Muscle layer of colon (tissue), 2 donors: ENCODE measurements at regions not wholly inside any gene's neighbourhood (a gene's known extent, or its start where the extent isn't known, plus 50 kb on each side); places are given as distances from the start of the nearest gene placed in this dataset.

Experiments used
- H3K27ac ChIP-seq: one replicate; pipeline ENCODE4 v1.7.0; 2013; ENCODE audit warnings: low read depth, mild to moderate bottlenecking, low read length, moderate library complexity
- H3K27me3 ChIP-seq, 2 donors: one replicate each; pipeline ENCODE4 v1.7.0; 2013; ENCODE audit warnings: low read length in 2 of 2, mild to moderate bottlenecking in 2 of 2; ENCODE audit not compliant: insufficient read depth in 2 of 2, control insufficient read depth in 1 of 2
- H3K36me3 ChIP-seq: one replicate; pipeline ENCODE4 v1.7.0; 2013; ENCODE audit warnings: mild to moderate bottlenecking, low read length; ENCODE audit not compliant: insufficient read depth
- H3K4me1 ChIP-seq: one replicate; pipeline ENCODE4 v1.7.0; 2013; ENCODE audit warnings: mild to moderate bottlenecking, low read length; ENCODE audit not compliant: insufficient read depth
- H3K4me3 ChIP-seq, 2 donors: one replicate each; pipeline ENCODE4 v1.7.0; 2013; ENCODE audit warnings: low read length in 2 of 2, low read depth in 1 of 2, mild to moderate bottlenecking in 1 of 2, moderate library complexity in 1 of 2
- H3K9ac ChIP-seq: one replicate; pipeline ENCODE4 v1.7.0; 2013; ENCODE audit warnings: low read length
- H3K9me3 ChIP-seq: one replicate; pipeline ENCODE4 v1.7.0; 2013; ENCODE audit warnings: mild to moderate bottlenecking, low read length
- donor health status: abdominal sarcoma.
- donor health status: Adenocarcinoma of cecum.

DNA sequence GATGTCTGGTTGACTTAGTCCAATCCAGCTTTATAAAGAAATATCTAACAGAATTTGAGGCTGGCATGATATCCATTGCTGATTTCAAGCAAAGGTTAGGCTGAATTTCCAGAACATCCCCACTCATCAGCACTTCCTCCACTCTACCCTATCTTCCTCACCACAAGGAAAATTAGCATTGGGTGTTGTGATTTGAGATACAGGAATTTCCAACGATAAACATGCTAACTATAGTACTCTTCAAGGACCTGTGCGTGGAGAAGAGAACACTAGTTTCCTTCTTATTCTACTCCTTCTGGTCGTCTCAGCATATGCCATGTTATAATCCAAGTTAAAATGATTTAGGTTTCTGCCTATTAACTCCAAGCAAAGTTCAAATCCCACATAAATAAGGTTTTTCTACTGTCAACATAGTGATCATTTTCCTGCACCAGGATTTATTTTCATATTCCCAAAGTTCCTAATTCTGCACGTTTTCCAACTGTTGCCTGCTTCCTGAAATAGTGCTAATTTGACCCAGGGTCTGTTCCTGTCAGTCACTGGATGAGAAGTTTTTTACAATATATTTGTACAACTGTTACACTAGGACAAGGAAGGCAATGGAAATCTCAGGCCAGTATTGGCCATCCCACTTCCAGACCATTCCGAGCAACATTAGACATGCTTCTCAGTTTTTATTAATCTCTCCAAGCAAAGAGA lies 177.6 kb upstream of the EDNRA start:
- H3K9me3 ChIP-seq, result no peaks in the 10 kb centered on the region
- H3K36me3 ChIP-seq, result no peaks in the 10 kb centered on the region
- H3K4me1 ChIP-seq, result no peaks in the 10 kb centered on the region
- H3K27ac ChIP-seq, result no peak overlapping the region
- H3K4me3 ChIP-seq, result no peak overlapping the region
- H3K9ac ChIP-seq, result no peak overlapping the region
- H3K27me3 ChIP-seq, result no peaks in the 10 kb centered on the region

DNA sequence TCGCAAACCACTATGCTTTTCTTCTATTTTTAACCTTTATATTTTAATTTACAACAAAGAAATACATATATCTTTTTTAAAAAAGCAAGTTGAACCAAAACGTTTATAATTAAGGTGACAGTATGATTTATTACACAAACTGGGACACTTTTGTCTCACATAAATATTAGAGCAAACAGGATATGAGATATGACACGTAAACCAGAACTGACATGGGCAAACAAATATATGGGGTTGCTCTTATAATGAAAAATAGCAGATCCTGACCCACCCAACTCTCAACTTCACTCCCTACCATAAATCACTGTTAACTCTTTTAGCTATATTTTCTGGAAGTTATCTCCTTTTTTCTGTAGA lies 177.0 kb upstream of the EDNRA start:
- no peak overlapping the region for H3K9ac ChIP-seq
- no peaks in the 10 kb centered on the region for H3K36me3 ChIP-seq
- H3K27ac ChIP-seq, result no peak overlapping the region
- no peak overlapping the region for H3K4me3 ChIP-seq
- no peaks in the 10 kb centered on the region for H3K27me3 ChIP-seq
- H3K4me1 ChIP-seq, result no peaks in the 10 kb centered on the region
- no peaks in the 10 kb centered on the region for H3K9me3 ChIP-seq

GRCh38 chr4:147307896-147308674 lies 172.8 kb upstream of the EDNRA start:
- Histone ChIP-seq H3K27ac (no peak overlapping the region), H3K9me3 (no peaks in the 10 kb centered on the region), H3K4me3 (no peak overlapping the region), H3K9ac (no peak overlapping the region), H3K4me1 (no peaks in the 10 kb centered on the region), H3K27me3 (no peaks in the 10 kb centered on the region), H3K36me3 (no peaks in the 10 kb centered on the region)

DNA sequence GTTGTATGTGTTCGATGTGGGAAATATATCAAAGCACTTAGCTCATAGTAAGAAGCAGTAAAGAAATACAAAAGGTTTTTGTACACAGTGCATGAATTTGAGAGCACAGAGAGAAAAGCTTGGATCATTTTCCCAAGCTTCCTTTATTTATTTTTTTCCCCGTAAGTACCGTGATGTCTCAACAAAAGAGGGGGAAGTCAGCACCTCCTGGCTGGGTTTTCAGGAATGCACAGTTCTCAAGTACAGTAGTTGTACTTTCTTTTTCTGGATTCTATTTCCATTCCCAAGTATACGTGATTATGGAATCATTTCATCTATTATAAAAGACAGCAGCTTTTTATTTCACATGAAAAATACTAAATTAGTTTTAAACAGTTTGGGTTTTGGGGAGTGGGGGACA lies 171.5 kb upstream of the EDNRA start:
- Histone ChIP-seq H3K9ac (no peak overlapping the region), H3K4me1 (no peaks in the 10 kb centered on the region), H3K4me3 (no peak overlapping the region), H3K27ac (no peak overlapping the region), H3K9me3 (no peaks in the 10 kb centered on the region), H3K27me3 (no peaks in the 10 kb centered on the region), H3K36me3 (no peaks in the 10 kb centered on the region)

DNA sequence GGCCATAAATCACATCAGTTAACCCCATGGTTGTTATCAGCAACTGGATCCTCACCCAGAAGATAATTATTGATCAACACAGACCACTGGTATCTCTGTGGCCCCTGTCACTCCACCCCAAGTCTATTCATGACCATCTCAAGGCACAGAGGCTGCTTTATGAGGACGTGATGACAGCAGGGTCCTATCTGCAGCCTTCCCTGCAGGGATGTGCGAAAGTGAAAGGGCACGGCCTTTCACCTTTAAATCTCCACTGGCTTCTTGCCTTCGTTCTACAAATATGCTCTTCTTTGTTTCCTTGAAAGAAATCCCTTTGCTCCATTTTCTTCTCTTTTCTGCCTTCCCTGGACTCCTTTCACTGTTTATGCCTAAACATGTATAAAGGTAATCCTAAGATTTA lies 170.6 kb upstream of the EDNRA start:
- H3K27me3 ChIP-seq, result no peaks in the 10 kb centered on the region
- no peaks in the 10 kb centered on the region for H3K36me3 ChIP-seq
- H3K4me3 ChIP-seq, result no peak overlapping the region
- no peak overlapping the region for H3K27ac ChIP-seq
- no peaks in the 10 kb centered on the region for H3K9me3 ChIP-seq
- no peak overlapping the region for H3K9ac ChIP-seq
- no peaks in the 10 kb centered on the region for H3K4me1 ChIP-seq

DNA sequence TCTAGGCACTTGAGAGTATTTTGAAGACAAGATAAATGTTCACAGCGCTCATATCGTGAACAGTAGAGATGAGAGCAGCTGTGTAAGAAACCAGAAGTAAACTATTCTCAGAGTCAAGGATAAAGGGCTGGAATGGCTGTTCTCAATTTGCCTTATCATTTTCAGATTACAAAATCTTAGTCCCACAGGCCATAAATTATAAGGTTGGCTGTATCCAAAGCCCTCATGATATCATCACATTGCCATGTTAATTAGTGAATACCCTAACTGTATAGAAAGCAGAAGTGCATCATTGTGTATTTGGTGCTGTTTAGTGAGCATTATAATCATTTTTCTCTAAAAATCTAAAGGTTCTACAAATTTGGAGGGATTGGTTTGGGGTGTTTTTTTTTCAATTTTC lies 168.9 kb upstream of the EDNRA start:
- Histone ChIP-seq H3K4me1 (no peaks in the 10 kb centered on the region), H3K27ac (no peak overlapping the region), H3K27me3 (no peaks in the 10 kb centered on the region), H3K36me3 (no peaks in the 10 kb centered on the region), H3K9me3 (no peaks in the 10 kb centered on the region), H3K4me3 (no peak overlapping the region), H3K9ac (no peak overlapping the region)

- Histone ChIP-seq H3K27me3 (no peaks in the 10 kb centered on the region), H3K4me3 (no peak overlapping the region), H3K9ac (no peak overlapping the region), H3K9me3 (no peaks in the 10 kb centered on the region), H3K27ac (no peak overlapping the region), H3K36me3 (no peaks in the 10 kb centered on the region), H3K4me1 (no peaks in the 10 kb centered on the region)
Measured at GRCh38 chr4:147312376-147313046, 168.4 kb upstream of the EDNRA start.

GRCh38 chr4:147313108-147313507 lies 167.8 kb upstream of the EDNRA start:
- no peaks in the 10 kb centered on the region for H3K36me3 ChIP-seq
- no peak overlapping the region for H3K4me3 ChIP-seq
- H3K27ac ChIP-seq, result no peak overlapping the region
- H3K4me1 ChIP-seq, result no peaks in the 10 kb centered on the region
- H3K9me3 ChIP-seq, result no peaks in the 10 kb centered on the region
- no peaks in the 10 kb centered on the region for H3K27me3 ChIP-seq
- no peak overlapping the region for H3K9ac ChIP-seq

- Histone ChIP-seq H3K4me3 (no peak overlapping the region), H3K9ac (no peak overlapping the region), H3K4me1 (no peaks in the 10 kb centered on the region), H3K36me3 (no peaks in the 10 kb centered on the region), H3K27me3 (no peaks in the 10 kb centered on the region), H3K9me3 (no peaks in the 10 kb centered on the region), H3K27ac (no peak overlapping the region)
Measured at GRCh38 chr4:147318586-147318985, 162.3 kb upstream of the EDNRA start.

- no peaks in the 10 kb centered on the region for H3K27me3 ChIP-seq
- H3K4me1 ChIP-seq, result no peaks in the 10 kb centered on the region
- no peak overlapping the region for H3K9ac ChIP-seq
- H3K9me3 ChIP-seq, result no peaks in the 10 kb centered on the region
- H3K36me3 ChIP-seq, result no peaks in the 10 kb centered on the region
- H3K4me3 ChIP-seq, result no peak overlapping the region
- no peak overlapping the region for H3K27ac ChIP-seq
Measured at GRCh38 chr4:147325571-147325981, 155.3 kb upstream of the EDNRA start.

DNA sequence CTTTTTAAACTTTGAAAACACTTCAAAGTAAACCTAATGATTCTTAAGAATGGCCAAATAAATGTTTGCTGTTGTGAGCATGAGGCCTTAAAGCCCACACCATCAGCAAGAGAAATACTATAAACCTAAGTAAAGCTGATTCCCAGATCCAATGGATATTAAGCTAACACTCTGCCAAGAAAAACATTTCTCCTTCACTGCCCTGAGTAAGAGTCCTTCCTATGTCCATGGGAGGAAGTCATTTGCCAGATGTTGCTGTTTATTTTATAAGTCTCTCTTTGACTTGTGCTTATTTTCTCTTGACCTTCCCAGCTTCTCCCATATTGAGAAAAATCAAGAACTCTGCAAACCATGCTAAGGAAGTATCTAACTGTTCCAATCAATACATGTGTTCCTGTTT lies 154.3 kb upstream of the EDNRA start:
- Histone ChIP-seq H3K27me3 (no peaks in the 10 kb centered on the region), H3K27ac (no peak overlapping the region), H3K4me3 (no peak overlapping the region), H3K9ac (no peak overlapping the region), H3K36me3 (no peaks in the 10 kb centered on the region), H3K9me3 (no peaks in the 10 kb centered on the region), H3K4me1 (no peaks in the 10 kb centered on the region)
